A549 (cell line): ENCODE measurements at regions not wholly inside any gene's neighbourhood (a gene's known extent, or its start where the extent isn't known, plus 50 kb on each side); places are given as distances from the start of the nearest gene placed in this dataset.

Experiments
- BCL3 ChIP-seq: fragments of >200 bp; sonication (Bioruptor Twin); formaldehyde crosslinking; IDR thresholded peaks from 3 replicates; pipeline ENCODE4 v1.6.1; 2016
- BHLHE40 ChIP-seq: IDR thresholded peaks from 2 replicates; pipeline ENCODE4 v1.6.1; 2012; ENCODE audit warnings: low read depth, low read length, inconsistent platforms
- CBX8 ChIP-seq: fragments of 200-600 bp; sonication (generic); IDR thresholded peaks from 2 replicates; pipeline ENCODE4 v1.6.1; 2016
- CEBPB ChIP-seq, 2 experiments: fragments of >200 bp in 1 of 2; sonication (Bioruptor Twin) in 1 of 2; formaldehyde crosslinking in 1 of 2; IDR thresholded peaks; 2 replicates each; pipeline ENCODE4 v1.6.1; 2012 to 2016
- CTCF ChIP-seq: fragments of >200 bp; sonication (Bioruptor Twin); formaldehyde crosslinking; IDR thresholded peaks from 3 replicates; pipeline ENCODE4 v1.5.1; 2016
- E2F6 ChIP-seq: IDR thresholded peaks from 2 replicates; pipeline ENCODE4 v1.6.1; 2012; ENCODE audit warnings: low read depth, borderline replicate concordance
- ELK1 ChIP-seq: fragments of 150-350 bp; IDR thresholded peaks from 2 replicates; pipeline ENCODE4 v1.6.1; 2014; ENCODE audit warnings: low read depth, mild to moderate bottlenecking, low read length
- EP300 ChIP-seq, 2 experiments: fragments of >200 bp; sonication (Bioruptor Twin); formaldehyde crosslinking; IDR thresholded peaks; 2 replicates in 1 of 2; 3 replicates in 1 of 2; pipeline ENCODE4 v1.6.1; 2016 to 2017
- FOSL2 ChIP-seq, 2 experiments: fragments of 450-650 bp in 1 of 2; fragments of >200 bp in 1 of 2; sonication (Bioruptor Twin) in 1 of 2; formaldehyde crosslinking; IDR thresholded peaks; 2 replicates each; pipeline versions ENCODE4 v1.5.0 to v1.6.1; 2016 to 2020; ENCODE audit warnings: mild to moderate bottlenecking in 1 of 2, moderate library complexity in 1 of 2
- POLR2A ChIP-seq: IDR thresholded peaks from 2 replicates; pipeline ENCODE4 v1.6.1; 2012; ENCODE audit warnings: mild to moderate bottlenecking, low read length
- REST ChIP-seq: fragments of 200-600 bp; sonication (generic); IDR thresholded peaks from 2 replicates; pipeline ENCODE4 v1.6.1; 2016; ENCODE audit warnings: antibody characterized with exemption, mild to moderate bottlenecking, moderate library complexity
- SMC3 ChIP-seq: fragments of >200 bp; sonication (Bioruptor Twin); formaldehyde crosslinking; IDR thresholded peaks from 3 replicates; pipeline ENCODE4 v1.6.1; 2018; ENCODE audit warnings: inconsistent platforms
- ZC3H11A ChIP-seq: fragments of 450-650 bp; IDR thresholded peaks from 2 replicates; pipeline ENCODE4 v1.6.1; 2014; ENCODE audit warnings: antibody characterized with exemption, mild to moderate bottlenecking
- ZFP36 ChIP-seq: fragments of 450-650 bp; IDR thresholded peaks from 2 replicates; pipeline ENCODE4 v1.6.1; 2014; ENCODE audit warnings: borderline replicate concordance; ENCODE audit not compliant: partially characterized antibody

DNA sequence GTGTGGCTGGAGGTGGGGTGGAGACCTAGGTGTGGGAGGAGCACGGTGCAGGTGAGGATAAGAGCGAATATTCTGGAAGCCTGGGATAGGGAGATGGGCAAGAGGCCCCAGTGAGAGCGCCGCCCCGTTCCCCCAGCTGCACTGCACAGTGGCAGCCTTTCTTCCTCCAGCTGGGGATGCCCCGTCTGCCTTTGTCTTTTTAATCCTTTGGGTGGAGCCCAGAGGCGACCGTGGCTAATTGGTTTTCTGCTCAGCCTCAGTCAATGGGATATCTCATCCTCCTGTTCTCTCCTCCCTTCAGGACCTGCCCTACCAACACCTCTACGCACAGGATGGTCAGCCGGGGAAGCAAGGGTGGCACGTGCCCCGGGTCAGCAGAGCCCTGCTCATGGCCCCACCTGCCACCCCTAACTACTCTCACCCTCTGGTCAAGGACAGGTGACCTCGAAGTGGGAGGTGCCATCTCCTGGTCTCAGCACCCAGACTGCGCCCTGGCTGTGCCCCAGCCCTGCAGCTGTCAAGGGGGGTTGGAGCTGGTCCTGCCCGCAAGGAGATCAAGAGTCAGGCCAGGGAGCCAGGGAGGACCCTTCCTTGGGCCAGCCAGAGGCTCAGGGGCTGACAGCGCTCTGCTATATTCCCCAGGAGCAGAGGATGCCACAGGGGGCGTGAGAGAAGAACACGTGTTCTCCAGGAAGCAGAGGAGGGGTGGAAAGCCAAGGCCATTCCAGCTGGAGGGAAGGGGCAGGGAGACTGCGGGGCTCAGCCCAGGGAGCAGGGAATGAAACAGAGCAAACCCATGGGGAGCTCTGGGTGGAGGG is 64.0 kb downstream of the ADRA2C start:
- no peak for TF ChIP-seq CTCF
- TF ChIP-seq EP300 (IDR thresholded peaks at IDR 0.05): no peak
- TF ChIP-seq ELK1: no peak
- TF ChIP-seq CEBPB (IDR thresholded peaks at IDR 0.05): no peak
- no peak for TF ChIP-seq REST
- TF ChIP-seq FOSL2 (IDR thresholded peaks at IDR 0.05): no peak
- no peak for TF ChIP-seq FOSL2 (CRISPR knock-in tag; IDR thresholded peaks at IDR 0.05)
- TF ChIP-seq SMC3: no peak
- no peak for TF ChIP-seq BHLHE40
- no peak for TF ChIP-seq ZC3H11A
- no peak for TF ChIP-seq ZFP36
- no peak for TF ChIP-seq CBX8
- no peak for TF ChIP-seq POLR2A
- no peak for TF ChIP-seq E2F6
- no peak for TF ChIP-seq BCL3
